GM19452 (cell line): ENCODE measurements at regions not wholly inside any gene's neighbourhood (a gene's known extent, or its start where the extent isn't known, plus 50 kb on each side); places are given as distances from the start of the nearest gene placed in this dataset.

Source experiments
- ATAC-seq: cut with Tn5 transposase; IDR thresholded peaks from one replicate; pipeline ENCODE4 v1.9.1; 2021; ENCODE audit not compliant: unreplicated experiment

DNA sequence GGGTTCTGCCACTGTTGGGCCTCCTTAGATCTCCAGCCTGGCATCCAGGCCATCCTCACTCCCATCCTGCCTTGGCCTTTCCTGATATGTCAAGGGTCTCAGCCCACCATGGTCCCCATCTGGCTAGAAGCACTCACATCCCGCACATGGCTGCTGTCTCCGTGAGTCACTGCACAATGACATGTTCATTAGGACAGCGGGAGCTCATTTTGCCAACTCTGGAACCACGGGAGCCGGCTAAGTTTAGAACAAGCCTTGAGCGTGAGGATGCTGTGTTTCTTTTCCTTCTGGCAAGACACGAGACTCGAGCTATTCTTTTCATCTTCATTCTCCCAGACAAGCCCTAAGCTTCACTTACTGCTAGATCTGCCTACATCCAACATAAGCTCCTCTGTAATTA lies 65.7 kb upstream of the KSR1 start:
- no peak for ATAC-seq

DNA sequence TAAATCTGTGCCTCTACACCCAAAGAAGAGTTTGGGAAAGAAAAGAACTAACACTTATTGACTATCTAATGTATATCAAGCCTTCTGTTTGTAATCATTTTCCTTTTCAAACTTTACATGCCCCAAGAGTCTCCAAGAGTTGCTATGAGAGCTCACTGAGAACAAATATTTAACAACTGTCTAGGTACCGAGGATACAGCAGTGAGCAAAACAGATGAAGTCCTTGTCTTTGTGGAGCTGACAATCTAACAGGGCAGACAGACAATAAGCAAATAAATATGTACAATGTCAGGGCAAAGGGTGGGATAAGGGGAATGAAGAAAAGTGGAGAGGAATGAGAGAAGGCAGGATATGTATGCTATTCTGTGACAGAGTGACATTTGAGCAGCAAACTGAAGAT lies 64.8 kb upstream of the KSR1 start:
- ATAC-seq = no peak

DNA sequence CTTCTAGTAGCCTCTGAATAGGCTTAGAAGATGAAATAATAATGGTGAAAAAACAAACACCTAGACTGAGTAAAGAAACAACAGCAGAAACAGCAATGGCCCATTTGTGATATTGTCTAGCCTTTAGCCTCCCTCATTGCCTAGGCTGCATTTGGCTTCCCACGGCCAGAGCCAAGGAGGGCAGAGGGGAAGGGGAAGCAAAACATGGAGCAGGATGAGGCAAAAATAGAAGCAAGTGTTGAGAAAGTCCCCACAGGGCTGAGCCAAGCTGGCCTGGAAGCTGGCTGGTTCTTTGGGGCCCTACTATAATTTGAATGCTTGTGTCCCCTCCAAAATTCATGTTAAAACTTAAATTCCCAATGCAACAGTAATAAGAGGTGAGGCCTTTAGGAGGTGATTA lies 60.2 kb upstream of the KSR1 start:
- ATAC-seq = no peak

DNA sequence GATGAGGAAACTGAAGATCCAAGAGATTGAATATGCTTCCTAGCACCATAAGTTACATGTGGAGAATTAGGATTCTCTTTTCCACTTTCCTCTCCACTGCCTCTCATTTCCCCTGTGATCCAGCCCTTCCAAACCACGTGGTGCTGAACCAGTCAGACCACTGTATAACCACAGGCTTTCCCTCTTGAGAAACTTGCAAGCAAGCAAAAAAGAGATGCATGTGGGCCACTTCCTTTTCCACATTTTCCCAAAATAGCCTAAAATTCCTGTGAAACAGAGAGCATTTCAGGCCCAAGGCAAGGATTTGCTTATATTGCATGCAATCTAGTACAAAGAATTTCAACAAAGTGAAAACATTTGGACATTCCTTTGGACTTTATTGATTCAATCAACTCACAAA lies 59.3 kb upstream of the KSR1 start:
- ATAC-seq = no peak

DNA sequence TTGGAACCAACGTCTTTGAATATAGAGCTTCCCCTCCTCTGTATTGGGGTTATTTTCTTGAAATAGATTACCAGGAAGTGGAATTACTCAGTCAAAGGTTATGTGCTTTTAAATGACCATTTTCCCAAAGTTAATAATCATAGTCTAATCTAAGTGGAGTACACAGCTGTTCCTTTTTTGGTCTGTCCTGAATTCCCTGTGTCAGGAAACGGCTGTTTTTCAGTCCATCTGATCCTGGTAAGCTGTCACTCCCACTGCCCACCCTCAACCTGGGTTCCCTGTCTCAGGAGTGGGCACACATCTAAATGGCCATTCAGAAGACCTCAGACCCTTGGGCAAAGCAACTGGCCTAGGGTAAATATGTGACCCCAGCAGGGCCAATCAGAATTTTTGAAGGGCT lies 57.6 kb upstream of the KSR1 start:
- no peak for ATAC-seq

DNA sequence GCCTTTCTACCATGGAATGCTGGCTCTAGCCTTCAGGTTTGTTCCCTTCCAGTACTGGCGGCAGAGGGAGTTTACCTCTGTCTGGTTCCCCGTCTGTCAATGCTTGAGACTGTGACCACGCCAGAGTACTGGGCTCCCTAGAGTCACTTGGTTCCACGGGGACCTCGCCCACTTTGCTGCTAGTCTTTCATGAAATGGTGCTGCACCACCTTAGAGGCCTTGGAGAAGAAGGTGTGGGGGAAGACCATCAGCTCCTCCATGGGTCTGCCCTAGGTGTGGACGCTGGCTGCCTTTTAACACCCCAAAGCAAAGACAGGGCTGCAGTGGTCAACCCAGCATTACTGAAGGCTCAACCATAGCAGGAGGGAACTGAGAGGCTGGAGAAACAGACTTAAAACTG lies 55.3 kb upstream of the KSR1 start:
- ATAC-seq = no peak

DNA sequence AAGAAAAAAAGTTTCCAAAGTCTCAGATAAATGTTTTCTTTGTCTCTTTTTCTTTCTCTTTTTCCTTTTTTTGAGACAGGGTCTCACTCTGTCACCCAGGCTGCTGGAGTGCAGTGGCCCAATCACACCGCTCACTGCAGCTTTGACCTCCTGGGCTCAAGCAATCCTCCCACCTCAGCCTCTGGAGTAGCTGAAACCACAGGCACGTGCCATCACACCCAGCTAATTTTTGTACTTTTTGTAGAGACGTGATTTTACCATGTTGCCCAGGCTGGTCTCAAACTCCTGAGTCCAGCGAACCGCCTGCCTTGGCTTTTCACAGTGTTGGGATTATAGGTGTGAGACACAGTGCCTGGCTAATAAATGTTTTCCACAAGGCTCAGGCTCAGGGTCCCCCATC lies 53.3 kb upstream of the KSR1 start:
- no peak for ATAC-seq

DNA sequence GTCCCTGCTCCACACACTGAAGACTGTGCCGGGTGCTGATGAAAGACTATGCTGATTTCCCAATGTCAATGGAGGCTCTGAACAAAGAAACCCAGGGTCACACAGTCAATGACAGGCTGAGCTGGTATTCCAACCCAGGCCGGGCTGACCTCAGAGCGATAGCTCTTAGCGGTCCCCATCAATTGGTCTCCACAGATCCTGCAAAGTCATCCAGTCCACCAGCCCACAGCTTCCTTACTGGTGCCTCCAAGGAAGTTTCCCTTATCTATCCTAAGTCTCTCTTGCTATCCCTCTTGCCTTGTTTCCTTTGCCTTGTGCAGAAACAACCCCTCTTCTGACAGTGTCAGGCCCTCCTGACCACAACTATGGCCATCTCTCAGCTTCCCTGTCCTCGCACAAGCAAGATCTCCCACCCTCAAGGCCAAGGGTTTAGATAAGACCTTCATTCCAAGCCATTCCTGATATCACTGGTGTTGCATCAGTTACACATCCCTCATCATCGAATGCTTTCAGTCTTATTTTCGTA lies 52.7 kb upstream of the KSR1 start:
- ATAC-seq = no peak

DNA sequence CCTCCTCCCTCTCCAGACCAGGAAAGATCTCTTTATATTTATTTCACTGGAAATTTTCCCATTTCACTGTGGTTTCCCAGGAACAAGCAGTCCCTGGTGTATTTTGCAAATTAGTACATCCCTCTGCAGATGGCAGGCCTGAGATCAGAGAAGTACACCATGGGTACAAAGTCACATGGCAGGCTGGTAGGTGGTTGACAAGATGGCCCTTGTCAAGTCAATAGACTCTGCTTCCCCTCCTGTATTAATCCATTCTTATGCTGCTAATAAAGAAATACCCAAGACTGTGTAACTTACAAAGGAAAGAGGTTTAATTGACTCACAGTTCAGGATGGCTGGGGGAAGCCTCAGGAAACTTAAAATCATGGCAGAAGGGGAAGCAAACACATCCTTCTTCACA lies 51.6 kb upstream of the KSR1 start:
- no peak for ATAC-seq
